Testis (tissue), 2 donors: ENCODE measurements at regions not wholly inside any gene's neighbourhood (a gene's known extent, or its start where the extent isn't known, plus 50 kb on each side); places are given as distances from the start of the nearest gene placed in this dataset.

ENCODE experiments used
- POLR2A ChIP-seq: fragments of 450-650 bp; IDR thresholded peaks from one replicate; pipeline ENCODE4 v1.6.1; 2017; ENCODE audit warnings: antibody characterized with exemption, mild to moderate bottlenecking, moderate library complexity
- TF ChIP-seq, protein P1 (sequence below), 3 experiments: fragments of 450-650 bp in 2 of 3; fragments of 200-600 bp in 1 of 3; sonication (generic) in 1 of 3; IDR thresholded peaks; one replicate each; pipeline ENCODE4 v1.5.1; 2016 to 2019; ENCODE audit warnings: antibody characterized with exemption in 3 of 3, mild to moderate bottlenecking in 2 of 3, moderate library complexity in 1 of 3

DNA sequence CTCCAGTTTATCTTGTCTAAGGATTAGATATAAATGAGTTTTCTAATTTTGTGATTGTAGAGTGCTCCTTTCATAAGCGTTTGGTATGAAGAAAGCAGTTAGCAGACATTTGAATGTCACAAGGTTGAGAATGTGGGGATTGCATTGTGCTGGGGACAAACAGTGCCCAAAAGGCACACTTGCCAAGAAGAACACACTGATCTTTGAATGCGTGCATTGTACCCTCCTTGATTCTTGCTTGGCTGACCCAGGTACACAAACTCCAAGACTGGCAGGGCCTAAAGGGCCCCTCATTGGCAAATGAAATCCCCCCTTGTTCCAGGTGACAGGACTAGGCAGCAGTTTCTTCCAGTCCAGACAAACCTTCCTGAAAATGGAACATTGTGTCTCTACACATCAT, 96.9 kb upstream of the LIFR start:
- TF ChIP-seq, protein P1, sequence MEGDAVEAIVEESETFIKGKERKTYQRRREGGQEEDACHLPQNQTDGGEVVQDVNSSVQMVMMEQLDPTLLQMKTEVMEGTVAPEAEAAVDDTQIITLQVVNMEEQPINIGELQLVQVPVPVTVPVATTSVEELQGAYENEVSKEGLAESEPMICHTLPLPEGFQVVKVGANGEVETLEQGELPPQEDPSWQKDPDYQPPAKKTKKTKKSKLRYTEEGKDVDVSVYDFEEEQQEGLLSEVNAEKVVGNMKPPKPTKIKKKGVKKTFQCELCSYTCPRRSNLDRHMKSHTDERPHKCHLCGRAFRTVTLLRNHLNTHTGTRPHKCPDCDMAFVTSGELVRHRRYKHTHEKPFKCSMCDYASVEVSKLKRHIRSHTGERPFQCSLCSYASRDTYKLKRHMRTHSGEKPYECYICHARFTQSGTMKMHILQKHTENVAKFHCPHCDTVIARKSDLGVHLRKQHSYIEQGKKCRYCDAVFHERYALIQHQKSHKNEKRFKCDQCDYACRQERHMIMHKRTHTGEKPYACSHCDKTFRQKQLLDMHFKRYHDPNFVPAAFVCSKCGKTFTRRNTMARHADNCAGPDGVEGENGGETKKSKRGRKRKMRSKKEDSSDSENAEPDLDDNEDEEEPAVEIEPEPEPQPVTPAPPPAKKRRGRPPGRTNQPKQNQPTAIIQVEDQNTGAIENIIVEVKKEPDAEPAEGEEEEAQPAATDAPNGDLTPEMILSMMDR (IDR thresholded peaks at IDR 0.05) = no peak
- no peak for TF ChIP-seq POLR2A
